HEK293T (cell line): ENCODE measurements at regions not wholly inside any gene's neighbourhood (a gene's known extent, or its start where the extent isn't known, plus 50 kb on each side); places are given as distances from the start of the nearest gene placed in this dataset.
"Not testable (repeated sequence)": the region's sequence is repeated elsewhere in the genome, so short reads cannot be mapped to it uniquely, and the experiment has no call there.

Source experiments
- ARNT ChIP-seq: fragments of 450-650 bp; IDR thresholded peaks from 2 replicates; pipeline ENCODE4 v1.6.1; 2017; ENCODE audit warnings: mild to moderate bottlenecking
- BHLHE40 ChIP-seq: fragments of 450-650 bp; IDR thresholded peaks from 2 replicates; pipeline ENCODE4 v1.6.1; 2016; ENCODE audit warnings: mild to moderate bottlenecking, moderate library complexity, borderline replicate concordance
- CTBP1 ChIP-seq: fragments of 450-650 bp; IDR thresholded peaks from 2 replicates; pipeline ENCODE4 v1.6.1; 2016; ENCODE audit warnings: borderline replicate concordance
- ELF4 ChIP-seq: fragments of 450-650 bp; IDR thresholded peaks from 2 replicates; pipeline ENCODE4 v1.6.1; 2017; ENCODE audit warnings: antibody characterized with exemption
- FOXA1 ChIP-seq: fragments of 450-650 bp; IDR thresholded peaks from 2 replicates; pipeline ENCODE4 v1.6.1; 2016; ENCODE audit warnings: mild to moderate bottlenecking
- FOXK2 ChIP-seq: fragments of 450-650 bp; IDR thresholded peaks from 2 replicates; pipeline ENCODE4 v1.6.1; 2016; ENCODE audit warnings: mild to moderate bottlenecking
- FOXM1 ChIP-seq: fragments of 450-650 bp; IDR thresholded peaks from 2 replicates; pipeline ENCODE4 v1.6.1; 2017; ENCODE audit warnings: mild to moderate bottlenecking, borderline replicate concordance
- HDGF ChIP-seq: fragments of 450-650 bp; IDR thresholded peaks from 2 replicates; pipeline ENCODE4 v1.6.1; 2017; ENCODE audit warnings: antibody characterized with exemption, borderline replicate concordance
- L3MBTL2 ChIP-seq: fragments of 450-650 bp; conservative IDR thresholded peaks from 2 replicates; pipeline ENCODE4 v1.6.1; 2016; ENCODE audit warnings: mild to moderate bottlenecking
- NFRKB ChIP-seq: fragments of 450-650 bp; IDR thresholded peaks from 2 replicates; pipeline ENCODE4 v1.6.1; 2016; ENCODE audit warnings: mild to moderate bottlenecking, moderate library complexity
- SP1 ChIP-seq: fragments of 450-650 bp; IDR thresholded peaks from 2 replicates; pipeline ENCODE4 v1.6.1; 2017
- SUZ12 ChIP-seq: fragments of 450-650 bp; IDR thresholded peaks from 2 replicates; pipeline ENCODE4 v1.6.1; 2016; ENCODE audit warnings: mild to moderate bottlenecking
- TARDBP ChIP-seq: fragments of 450-650 bp; IDR thresholded peaks from 2 replicates; pipeline ENCODE4 v1.6.1; 2016
- TF ChIP-seq, protein P1 (sequence below): fragments of 450-650 bp; IDR thresholded peaks from 2 replicates; pipeline ENCODE4 v1.6.1; 2016

DNA sequence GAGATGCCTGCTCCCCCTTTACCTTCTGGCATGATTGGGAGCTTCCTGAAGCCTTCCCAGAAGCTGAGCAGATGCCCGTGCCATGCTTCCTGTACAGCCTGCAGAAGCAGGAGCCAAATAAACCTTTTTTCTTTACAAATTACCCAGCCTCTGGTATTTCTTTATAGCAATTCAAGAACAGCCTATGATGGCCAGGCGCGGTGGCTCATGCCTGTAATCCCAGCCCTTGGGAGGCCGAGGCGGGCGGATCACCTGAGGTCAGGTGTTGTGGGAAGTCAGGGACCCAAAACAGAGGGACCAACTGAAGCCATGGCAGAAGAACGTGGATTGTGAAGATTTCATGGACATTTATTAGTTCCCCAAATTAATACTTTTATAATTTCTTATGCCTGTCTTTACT lies 62.2 kb upstream of the GRB10 start:
- not testable (repeated sequence) for TF ChIP-seq TARDBP, ARNT, FOXK2, FOXA1, SP1, L3MBTL2, NFRKB, SUZ12, BHLHE40, FOXM1, HDGF, CTBP1, ELF4
- TF ChIP-seq, protein P1, sequence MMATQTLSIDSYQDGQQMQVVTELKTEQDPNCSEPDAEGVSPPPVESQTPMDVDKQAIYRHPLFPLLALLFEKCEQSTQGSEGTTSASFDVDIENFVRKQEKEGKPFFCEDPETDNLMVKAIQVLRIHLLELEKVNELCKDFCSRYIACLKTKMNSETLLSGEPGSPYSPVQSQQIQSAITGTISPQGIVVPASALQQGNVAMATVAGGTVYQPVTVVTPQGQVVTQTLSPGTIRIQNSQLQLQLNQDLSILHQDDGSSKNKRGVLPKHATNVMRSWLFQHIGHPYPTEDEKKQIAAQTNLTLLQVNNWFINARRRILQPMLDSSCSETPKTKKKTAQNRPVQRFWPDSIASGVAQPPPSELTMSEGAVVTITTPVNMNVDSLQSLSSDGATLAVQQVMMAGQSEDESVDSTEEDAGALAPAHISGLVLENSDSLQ, result not testable (repeated sequence)
